OCI-LY1 (cell line): ENCODE measurements at regions not wholly inside any gene's neighbourhood (a gene's known extent, or its start where the extent isn't known, plus 50 kb on each side); places are given as distances from the start of the nearest gene placed in this dataset.

Source experiments
- H2AFZ ChIP-seq: fragments of 200-600 bp; sonication (generic), shearing (Covaris generic); 2 replicates; pipeline ENCODE4 v1.6.0; 2014; ENCODE audit warnings: antibody characterized with exemption, mild to moderate bottlenecking, low read length
- H3F3A ChIP-seq: fragments of 200-600 bp; sonication (generic), shearing (Covaris generic); 2 replicates; pipeline ENCODE4 v1.6.0; 2014; ENCODE audit warnings: mild to moderate bottlenecking, antibody characterized with exemption, low read length, moderate library complexity; ENCODE audit not compliant: insufficient read depth
- H3K27ac ChIP-seq: fragments of 200-600 bp; sonication (generic); 2 replicates; pipeline ENCODE4 v1.5.1; 2014; ENCODE audit warnings: low read length, mixed run types, mild to moderate bottlenecking, low read depth; ENCODE audit not compliant: poor library complexity, severe bottlenecking
- H3K27me3 ChIP-seq: fragments of 200-600 bp; sonication (generic); 2 replicates; pipeline ENCODE4 v1.6.0; 2014; ENCODE audit warnings: antibody characterized with exemption, mild to moderate bottlenecking, low read length, moderate library complexity; ENCODE audit not compliant: insufficient read depth
- H3K36me3 ChIP-seq: fragments of 200-600 bp; sonication (generic); 2 replicates; pipeline ENCODE4 v1.6.1; 2014; ENCODE audit warnings: mild to moderate bottlenecking, antibody characterized with exemption, low read length, moderate library complexity, mixed read lengths; ENCODE audit not compliant: insufficient read depth
- H3K4me1 ChIP-seq: fragments of 200-600 bp; sonication (generic); 2 replicates; pipeline ENCODE4 v1.5.1; 2014; ENCODE audit warnings: mild to moderate bottlenecking, low read length, moderate library complexity; ENCODE audit not compliant: insufficient read depth, severe bottlenecking
- H3K4me2 ChIP-seq: fragments of 200-600 bp; sonication (generic), shearing (Covaris generic); 2 replicates; pipeline ENCODE4 v1.6.1; 2014; ENCODE audit warnings: low read length
- H3K4me3 ChIP-seq: fragments of 200-600 bp; sonication (generic); 2 replicates; pipeline ENCODE4 v1.5.1; 2014; ENCODE audit warnings: low read length, low read depth, mild to moderate bottlenecking, mixed read lengths; ENCODE audit not compliant: poor library complexity, severe bottlenecking
- H3K79me2 ChIP-seq: fragments of 200-600 bp; shearing (Covaris generic); 2 replicates; pipeline ENCODE4 v1.6.1; 2016; ENCODE audit warnings: mixed run types, low read length, mixed read lengths; ENCODE audit not compliant: insufficient read depth
- H3K9ac ChIP-seq: fragments of 200-600 bp; sonication (generic), shearing (Covaris generic); 2 replicates; pipeline ENCODE4 v1.6.1; 2014; ENCODE audit warnings: mild to moderate bottlenecking, low read length, mixed read lengths
- H3K9me2 ChIP-seq: fragments of 200-600 bp; sonication (generic), shearing (Covaris generic); 2 replicates; pipeline ENCODE4 v1.6.1; 2014; ENCODE audit warnings: low read depth, mild to moderate bottlenecking, low read length, mixed read lengths
- H3K9me3 ChIP-seq: fragments of 200-600 bp; shearing (Covaris generic); 2 replicates; pipeline ENCODE4 v1.6.1; 2014; ENCODE audit warnings: low read length, mixed read lengths
- H4K20me1 ChIP-seq: fragments of 200-600 bp; sonication (generic), shearing (Covaris generic); 2 replicates; pipeline ENCODE4 v1.6.0; 2016; ENCODE audit warnings: mild to moderate bottlenecking, low read length; ENCODE audit not compliant: insufficient read depth
- EZH2 ChIP-seq: fragments of 200-600 bp; sonication (generic), shearing (Covaris generic); IDR thresholded peaks from 2 replicates; pipeline ENCODE4 v1.8.0; 2017; ENCODE audit warnings: borderline replicate concordance, mixed run types, mild to moderate bottlenecking, antibody characterized with exemption, low read length, moderate library complexity, mixed read lengths
- TF ChIP-seq, protein P1 (sequence below): fragments of 200-600 bp; sonication (generic), shearing (Covaris generic); IDR thresholded peaks from 2 replicates; pipeline ENCODE4 v1.5.1; 2017; ENCODE audit warnings: mild to moderate bottlenecking, antibody characterized with exemption, low read length, moderate library complexity, mixed read lengths

- TF ChIP-seq, protein P1, sequence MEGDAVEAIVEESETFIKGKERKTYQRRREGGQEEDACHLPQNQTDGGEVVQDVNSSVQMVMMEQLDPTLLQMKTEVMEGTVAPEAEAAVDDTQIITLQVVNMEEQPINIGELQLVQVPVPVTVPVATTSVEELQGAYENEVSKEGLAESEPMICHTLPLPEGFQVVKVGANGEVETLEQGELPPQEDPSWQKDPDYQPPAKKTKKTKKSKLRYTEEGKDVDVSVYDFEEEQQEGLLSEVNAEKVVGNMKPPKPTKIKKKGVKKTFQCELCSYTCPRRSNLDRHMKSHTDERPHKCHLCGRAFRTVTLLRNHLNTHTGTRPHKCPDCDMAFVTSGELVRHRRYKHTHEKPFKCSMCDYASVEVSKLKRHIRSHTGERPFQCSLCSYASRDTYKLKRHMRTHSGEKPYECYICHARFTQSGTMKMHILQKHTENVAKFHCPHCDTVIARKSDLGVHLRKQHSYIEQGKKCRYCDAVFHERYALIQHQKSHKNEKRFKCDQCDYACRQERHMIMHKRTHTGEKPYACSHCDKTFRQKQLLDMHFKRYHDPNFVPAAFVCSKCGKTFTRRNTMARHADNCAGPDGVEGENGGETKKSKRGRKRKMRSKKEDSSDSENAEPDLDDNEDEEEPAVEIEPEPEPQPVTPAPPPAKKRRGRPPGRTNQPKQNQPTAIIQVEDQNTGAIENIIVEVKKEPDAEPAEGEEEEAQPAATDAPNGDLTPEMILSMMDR: no peak
- TF ChIP-seq EZH2: no peak
- Histone ChIP-seq H4K20me1 (no peaks in the 10 kb centered on the region), H3F3A (no peaks in the 10 kb centered on the region), H3K9ac (no peak overlapping the region), H3K9me2 (no peaks in the 10 kb centered on the region), H3K36me3 (no peaks in the 10 kb centered on the region), H3K79me2 (no peaks in the 10 kb centered on the region), H3K27me3 (no peaks in the 10 kb centered on the region), H3K27ac (no peak overlapping the region), H3K4me1 (no peaks in the 10 kb centered on the region), H2AFZ (no peak overlapping the region), H3K9me3 (no peaks in the 10 kb centered on the region), H3K4me3 (no peak overlapping the region), H3K4me2 (no peak overlapping the region)
Measured at GRCh38 chr2:217615171-217615570, 387.6 kb downstream of the TNS1 start.

DNA sequence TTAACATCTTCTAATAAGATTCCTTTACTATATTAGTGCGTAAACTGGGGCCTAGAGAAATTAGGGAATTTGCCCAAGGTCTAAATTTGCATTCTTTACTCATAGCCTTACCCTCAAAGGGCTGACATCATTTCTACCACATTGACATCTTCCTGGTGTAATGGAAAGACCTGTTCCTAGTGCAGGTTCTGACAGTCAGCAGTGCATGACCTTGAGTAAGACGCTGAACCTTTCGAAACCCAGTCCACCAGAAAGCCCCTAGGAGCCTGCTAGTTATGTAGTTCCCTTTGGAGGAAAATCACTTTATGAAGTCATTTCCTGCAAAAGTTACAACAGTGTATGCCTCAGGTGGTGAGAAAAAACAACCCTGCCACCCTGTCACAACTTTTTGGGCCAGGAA, 388.3 kb downstream of the TNS1 start:
- no peaks in the 10 kb centered on the region for H3K79me2 ChIP-seq
- H3K9me2 ChIP-seq: no peaks in the 10 kb centered on the region
- H3K4me2 ChIP-seq: no peak overlapping the region
- no peak overlapping the region for H3K9ac ChIP-seq
- no peaks in the 10 kb centered on the region for H3K36me3 ChIP-seq
- H3K9me3 ChIP-seq: no peaks in the 10 kb centered on the region
- H3F3A ChIP-seq: no peaks in the 10 kb centered on the region
- H3K27me3 ChIP-seq: no peaks in the 10 kb centered on the region
- no peaks in the 10 kb centered on the region for H3K4me1 ChIP-seq
- no peak for TF ChIP-seq EZH2
- H3K4me3 ChIP-seq: no peak overlapping the region
- H4K20me1 ChIP-seq: no peaks in the 10 kb centered on the region
- H2AFZ ChIP-seq: no peak overlapping the region
- no peak overlapping the region for H3K27ac ChIP-seq

DNA sequence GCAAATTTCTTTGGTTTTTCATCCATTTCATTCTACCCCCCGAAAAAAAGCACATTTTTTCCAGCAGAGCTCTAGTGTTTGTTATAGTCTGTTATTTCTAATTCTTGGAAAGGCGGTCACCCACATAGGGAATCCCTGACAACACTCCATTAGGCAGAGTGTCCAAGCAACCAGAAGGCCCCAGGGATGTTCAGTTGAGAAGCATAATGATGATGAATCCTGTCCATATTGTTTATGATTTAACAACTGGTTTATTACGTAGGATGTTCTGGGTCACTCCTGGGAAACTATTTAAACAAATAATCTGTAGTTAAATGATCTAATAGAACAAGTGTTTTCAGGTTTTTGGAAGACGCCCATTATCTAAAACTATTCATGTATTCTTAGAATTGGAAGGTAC, 388.7 kb downstream of the TNS1 start:
- H3K27ac ChIP-seq: no peak overlapping the region
- H3K36me3 ChIP-seq: no peaks in the 10 kb centered on the region
- no peak overlapping the region for H2AFZ ChIP-seq
- TF ChIP-seq, protein P1: no peak
- no peak for TF ChIP-seq EZH2
- H3K4me1 ChIP-seq: no peaks in the 10 kb centered on the region
- H3K4me3 ChIP-seq: no peak overlapping the region
- H3F3A ChIP-seq: no peaks in the 10 kb centered on the region
- H3K9ac ChIP-seq: no peak overlapping the region
- H4K20me1 ChIP-seq: no peaks in the 10 kb centered on the region
- H3K9me3 ChIP-seq: no peaks in the 10 kb centered on the region
- H3K79me2 ChIP-seq: no peaks in the 10 kb centered on the region
- H3K4me2 ChIP-seq: no peak overlapping the region
- H3K27me3 ChIP-seq: no peaks in the 10 kb centered on the region
- H3K9me2 ChIP-seq: no peaks in the 10 kb centered on the region

DNA sequence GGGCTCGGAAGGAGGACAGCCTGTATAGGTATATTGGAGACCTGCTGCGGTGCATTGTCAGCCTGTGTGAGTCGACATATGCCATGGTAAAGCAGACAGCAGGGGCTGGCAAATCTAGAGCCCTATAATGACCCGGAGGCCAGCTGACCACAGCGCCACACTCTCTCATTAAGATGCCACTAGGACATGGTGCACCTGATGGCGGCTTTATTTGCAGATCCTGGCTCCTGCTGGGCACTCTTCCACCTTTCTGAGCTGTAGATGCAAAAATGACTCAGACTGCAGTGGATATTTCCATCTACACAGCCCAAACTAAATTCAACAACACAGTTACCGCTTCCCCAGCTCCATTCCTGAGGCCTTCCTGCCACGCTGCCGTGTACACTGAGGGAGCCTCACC, 389.9 kb downstream of the TNS1 start:
- no peak overlapping the region for H3K27ac ChIP-seq
- no peaks in the 10 kb centered on the region for H3F3A ChIP-seq
- no peak overlapping the region for H3K9ac ChIP-seq
- H3K36me3 ChIP-seq: no peaks in the 10 kb centered on the region
- H3K4me1 ChIP-seq: no peaks in the 10 kb centered on the region
- H3K4me3 ChIP-seq: no peak overlapping the region
- TF ChIP-seq EZH2: no peak
- TF ChIP-seq, protein P1: no peak
- no peak overlapping the region for H2AFZ ChIP-seq
- H3K27me3 ChIP-seq: no peaks in the 10 kb centered on the region
- no peaks in the 10 kb centered on the region for H3K9me2 ChIP-seq
- no peaks in the 10 kb centered on the region for H3K9me3 ChIP-seq
- no peaks in the 10 kb centered on the region for H4K20me1 ChIP-seq
- H3K4me2 ChIP-seq: no peak overlapping the region
- H3K79me2 ChIP-seq: no peaks in the 10 kb centered on the region
